GM21619 (cell line): ENCODE measurements at regions not wholly inside any gene's neighbourhood (a gene's known extent, or its start where the extent isn't known, plus 50 kb on each side); places are given as distances from the start of the nearest gene placed in this dataset.

Source experiments
- ATAC-seq: cut with Tn5 transposase; IDR thresholded peaks from one replicate; pipeline ENCODE4 v1.9.1; 2021; ENCODE audit not compliant: unreplicated experiment

DNA sequence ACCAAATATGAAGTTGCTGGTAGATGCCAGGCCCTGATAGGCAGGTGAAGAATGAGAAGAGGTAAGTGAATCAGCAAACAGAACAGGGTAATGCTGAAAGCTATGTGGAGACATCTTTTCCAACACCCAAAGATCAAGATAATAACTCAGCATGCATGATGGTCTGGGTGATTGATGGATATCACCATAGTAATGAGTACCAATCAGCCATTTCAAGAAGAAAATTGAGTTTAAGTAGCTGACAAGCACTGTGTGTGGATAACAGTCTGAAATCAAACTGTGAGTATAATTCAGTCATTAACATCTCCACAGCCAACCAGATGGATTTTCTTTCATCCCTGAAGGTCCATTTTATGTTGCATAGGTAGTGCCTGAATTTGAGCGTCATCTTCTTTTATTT is 289.6 kb upstream of the SMIM31 start:
- no peak for ATAC-seq

DNA sequence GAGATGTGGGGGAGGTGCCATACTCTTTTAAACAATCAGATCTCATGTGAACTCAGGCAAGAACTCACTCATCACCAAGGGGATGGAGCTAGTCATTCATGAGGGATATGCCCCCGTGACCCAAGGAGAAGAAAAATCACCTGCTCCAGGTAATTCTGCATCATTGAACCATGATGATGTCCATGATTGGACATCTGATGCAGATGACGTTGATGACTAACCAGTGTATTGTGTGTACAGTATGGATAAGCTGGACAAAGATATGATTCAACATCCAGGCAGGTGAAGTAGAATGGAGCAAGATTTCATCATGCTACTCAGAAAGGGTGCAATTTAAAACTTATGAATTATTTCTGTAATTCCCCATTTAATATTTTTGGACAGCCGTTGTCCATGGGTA is 286.4 kb upstream of the SMIM31 start:
- no peak for ATAC-seq

DNA sequence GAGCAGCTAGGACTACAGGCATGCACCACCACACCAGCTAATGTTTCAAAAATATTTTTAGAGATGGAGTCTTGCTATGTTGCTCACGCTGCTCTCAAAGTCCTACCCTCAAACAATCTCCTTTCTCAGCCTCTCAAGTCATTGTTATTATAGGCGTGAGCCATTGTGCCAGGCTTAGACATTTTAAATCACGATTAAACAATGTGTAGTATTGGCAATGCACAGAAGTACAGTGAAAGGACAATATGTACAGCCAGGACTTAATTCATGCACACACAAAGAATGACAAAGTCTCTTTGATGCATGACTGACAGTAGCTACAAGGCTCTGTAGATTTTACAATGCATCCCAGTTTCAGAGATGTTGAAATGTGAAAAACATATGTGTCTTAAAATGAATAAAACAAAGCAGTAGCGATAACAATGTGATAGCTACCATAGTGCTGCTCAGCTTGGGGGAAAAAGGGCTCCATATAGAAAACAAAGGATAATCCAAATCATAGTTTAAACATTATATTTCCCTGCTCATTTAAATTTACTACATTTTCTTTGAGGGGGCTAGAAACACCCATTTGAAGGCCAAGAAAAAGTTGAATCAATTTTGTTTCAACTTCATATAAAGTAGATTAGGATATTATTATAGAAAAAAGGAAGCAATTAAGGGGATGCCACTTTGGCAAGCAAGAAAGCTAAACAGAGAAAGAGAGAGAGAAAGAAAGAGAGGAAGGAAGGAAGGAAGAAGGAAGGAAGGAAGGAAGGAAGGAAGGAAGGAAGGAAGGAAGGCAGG is 272.4 kb upstream of the SMIM31 start:
- ATAC-seq = no peak

DNA sequence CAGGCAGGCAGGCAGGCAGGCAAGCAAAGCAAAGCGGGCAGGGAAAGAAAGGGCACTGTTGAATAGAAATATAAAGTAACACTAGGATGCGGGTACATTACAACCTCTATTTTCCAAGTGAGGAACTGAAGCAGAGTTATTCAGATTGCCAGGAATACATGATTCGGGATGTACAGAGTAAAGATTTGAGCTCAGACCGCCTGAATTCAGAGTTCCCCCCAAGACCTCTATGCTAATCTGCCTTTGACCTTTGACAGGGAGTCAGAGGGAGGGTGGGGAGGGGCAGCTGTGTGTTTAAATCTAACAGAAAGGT is 271.9 kb upstream of the SMIM31 start:
- ATAC-seq = no peak

DNA sequence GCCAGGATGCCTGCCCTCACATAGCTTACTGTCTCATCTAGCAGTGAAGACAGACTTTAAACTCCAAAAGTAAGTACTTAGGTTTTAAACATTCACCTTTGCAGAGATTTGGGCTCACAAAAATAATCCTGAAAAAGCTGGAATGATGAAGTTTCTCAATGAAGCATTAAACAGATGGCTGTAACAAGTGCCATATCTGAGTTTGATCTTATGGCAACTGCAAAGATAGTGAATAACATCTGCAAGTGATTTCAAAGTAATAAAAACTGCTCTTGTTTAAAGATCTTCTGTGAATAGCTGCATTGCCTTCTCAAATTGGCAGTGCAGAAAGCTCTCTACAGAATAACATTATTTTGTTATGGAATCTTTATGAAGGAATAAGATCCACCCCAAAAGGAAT is 271.2 kb upstream of the SMIM31 start:
- no peak for ATAC-seq

DNA sequence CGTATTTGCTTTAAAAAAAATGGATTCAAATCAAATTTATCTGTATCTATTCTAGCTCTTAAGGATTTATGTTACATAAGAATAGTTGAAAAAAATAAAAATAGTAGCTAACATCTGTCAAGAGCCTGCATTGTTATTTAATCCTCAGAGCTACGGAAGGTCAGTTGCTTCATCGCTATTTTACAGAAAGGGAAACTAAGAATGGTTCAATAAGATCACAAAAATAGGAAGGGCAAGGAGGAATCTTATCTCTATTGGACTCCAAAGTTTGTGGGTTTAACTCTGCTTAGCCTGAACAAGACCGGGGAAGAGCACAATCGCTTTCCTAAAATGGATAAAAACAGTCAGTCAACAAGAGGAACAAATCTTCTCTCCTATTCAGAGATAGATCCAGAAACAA is 270.2 kb upstream of the SMIM31 start:
- ATAC-seq = no peak

DNA sequence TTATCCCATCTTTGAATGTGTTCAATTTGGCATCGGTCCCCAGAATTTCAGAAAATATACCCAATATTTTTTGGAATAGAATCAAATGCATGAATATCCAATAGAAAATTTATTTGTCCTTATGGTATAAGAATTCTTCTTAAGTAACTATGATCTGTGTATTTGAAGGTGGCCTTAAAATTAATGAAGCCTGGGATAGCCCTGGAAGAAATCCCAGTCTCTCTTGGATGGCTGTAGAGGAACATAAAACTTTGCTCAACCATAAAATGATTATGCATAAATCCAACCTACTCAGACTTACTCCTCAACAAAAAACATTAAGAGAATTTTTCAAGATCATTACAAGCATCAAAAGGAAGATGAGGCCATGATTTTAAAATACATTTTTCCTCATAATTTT is 269.4 kb upstream of the SMIM31 start:
- no peak for ATAC-seq

DNA sequence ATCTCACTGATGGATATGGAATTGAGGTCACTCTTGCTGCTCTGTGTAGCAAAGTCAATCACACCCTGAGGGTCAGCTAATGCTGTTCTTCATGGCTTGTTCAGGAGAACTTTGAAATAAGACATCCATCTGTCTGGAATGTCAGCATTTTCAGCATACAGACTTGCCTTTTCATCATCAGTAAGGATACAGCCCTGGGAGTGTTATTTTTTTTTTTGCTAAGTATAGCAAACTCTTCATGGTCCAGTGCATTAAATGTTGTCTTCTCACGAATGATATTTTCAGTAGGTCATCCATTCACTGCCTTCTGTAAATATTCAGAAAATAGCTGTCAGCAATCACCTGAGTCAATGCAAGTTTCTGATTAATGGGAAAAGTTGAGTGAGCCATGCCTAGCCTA is 268.8 kb upstream of the SMIM31 start:
- no peak for ATAC-seq

DNA sequence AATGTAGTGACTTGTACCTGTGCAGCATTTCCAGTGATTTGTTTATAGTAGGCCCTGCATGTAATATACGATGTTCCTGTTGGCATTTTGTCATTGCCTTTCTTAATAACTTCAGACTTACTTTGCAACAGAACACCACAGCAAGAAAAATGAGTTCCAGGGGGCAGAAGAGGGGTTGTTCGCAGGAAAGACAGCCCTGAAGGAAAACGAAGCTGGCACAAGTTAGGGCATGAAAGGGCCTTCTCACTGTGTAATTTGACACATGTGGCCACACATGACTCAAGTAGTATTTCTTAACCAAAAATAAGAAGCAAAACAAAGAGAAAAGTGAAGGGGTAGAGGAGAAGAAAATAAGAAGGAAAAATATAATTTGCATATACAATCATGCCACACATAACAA is 265.8 kb upstream of the SMIM31 start:
- no peak for ATAC-seq

DNA sequence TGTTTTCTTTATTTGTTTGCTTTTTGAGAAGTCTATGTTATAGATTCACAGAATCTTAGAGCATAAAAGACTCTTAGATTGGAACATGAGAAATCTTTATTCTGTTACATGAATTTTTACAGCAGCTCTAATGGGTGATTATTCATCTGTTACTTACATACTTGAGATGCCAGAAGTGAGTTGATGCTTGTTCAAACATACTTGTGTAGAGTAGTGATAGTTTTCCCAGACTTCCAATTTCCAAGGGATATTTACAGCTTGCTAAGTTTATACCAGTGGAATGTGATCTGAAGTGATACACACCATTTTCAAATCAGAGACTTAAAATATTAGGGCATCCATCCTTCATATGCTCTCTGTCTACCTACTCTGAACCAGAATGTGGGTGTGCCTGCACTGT is 252.9 kb upstream of the SMIM31 start:
- ATAC-seq = no peak

DNA sequence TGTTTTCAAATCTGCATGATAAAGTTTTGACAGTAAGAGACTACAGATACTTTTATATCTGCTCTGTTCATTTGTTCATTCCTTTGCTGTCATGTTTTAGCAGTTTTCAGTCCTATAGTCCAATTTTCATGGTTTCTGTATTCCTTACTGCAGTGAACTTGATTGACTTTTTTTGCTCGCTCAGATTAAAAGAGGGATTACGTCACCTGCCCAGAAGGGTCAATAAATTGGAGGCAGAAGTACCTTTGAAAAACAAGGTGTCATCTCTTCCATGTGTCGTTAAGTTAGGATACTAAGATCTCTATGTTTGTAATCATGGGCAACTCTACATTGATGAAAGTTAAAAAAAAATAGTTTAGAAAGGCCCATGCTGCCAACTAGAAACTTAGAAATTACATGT is 250.1 kb upstream of the SMIM31 start:
- no peak for ATAC-seq

DNA sequence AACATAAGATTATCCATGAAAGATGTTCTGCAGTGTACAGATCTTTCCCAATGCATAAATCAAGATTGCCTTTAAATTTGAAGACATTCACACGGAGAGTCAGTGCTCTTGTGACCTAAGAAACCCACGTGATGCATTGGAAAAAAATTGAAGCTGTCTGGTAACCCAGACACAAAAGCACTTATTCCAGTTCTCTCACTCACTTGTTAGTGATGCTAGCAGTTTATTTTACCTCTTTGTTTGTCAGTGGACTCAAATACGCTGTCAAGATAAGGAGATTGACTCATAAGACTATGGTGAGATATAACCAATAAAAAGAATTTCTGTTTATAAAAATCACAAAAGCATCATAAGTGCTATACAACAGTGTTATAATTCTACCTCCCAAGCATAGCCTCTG is 245.8 kb upstream of the SMIM31 start:
- no peak for ATAC-seq

DNA sequence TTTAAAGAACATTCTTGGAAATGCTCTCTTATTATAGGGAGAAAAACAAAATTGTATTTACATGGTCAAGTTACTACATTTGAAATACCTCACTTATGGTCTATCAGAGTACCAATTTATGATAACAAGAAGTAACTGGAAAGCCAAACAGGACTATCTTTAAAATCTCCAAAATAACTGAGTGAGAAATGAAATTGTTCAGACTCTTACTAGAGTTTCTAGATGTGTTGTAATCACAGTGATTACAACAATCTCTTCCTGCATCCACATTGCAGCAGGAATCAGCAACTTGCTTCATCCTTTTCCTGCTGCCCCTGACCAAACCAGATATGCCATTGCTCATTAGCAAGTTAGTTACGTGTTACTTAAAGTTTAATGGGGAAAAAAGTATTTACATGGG is 245.2 kb upstream of the SMIM31 start:
- ATAC-seq = no peak

DNA sequence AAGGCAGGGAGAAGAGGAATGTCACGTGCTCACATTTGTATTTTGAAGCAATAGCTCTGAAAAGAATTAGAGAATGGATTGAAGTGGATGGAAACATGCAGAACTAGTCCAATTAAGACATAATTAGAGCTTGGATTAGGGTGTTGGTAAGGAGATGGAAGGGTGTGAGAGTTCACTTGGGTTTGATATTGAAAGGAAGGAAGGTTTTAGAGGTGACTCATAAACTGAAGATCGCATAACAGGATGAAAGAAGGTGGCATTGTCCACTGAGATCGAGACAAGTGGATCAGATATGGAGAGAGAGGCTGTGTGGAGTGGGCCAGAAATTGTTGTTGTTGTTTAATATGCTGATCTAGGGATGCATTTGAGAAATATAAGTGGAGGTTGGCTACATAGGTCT is 244.0 kb upstream of the SMIM31 start:
- no peak for ATAC-seq

DNA sequence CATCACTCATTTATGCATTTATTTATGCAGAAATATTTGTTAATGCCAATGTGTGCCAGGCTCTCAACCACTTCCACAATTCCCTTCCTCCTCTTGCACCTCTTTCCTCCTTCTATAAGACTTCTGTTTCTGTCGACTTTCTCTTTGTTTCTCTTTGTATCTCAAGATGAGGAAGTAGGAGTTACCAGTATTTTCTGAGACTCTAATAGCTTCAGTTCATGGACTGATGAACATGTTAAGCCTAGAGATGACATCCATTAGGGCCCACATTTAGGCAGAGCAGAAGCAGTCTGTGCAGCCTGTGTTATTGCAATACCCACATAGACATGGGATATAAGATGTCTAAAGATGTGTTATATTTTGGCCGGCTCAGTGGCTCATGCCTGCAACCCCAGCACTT is 241.8 kb upstream of the SMIM31 start:
- no peak for ATAC-seq

DNA sequence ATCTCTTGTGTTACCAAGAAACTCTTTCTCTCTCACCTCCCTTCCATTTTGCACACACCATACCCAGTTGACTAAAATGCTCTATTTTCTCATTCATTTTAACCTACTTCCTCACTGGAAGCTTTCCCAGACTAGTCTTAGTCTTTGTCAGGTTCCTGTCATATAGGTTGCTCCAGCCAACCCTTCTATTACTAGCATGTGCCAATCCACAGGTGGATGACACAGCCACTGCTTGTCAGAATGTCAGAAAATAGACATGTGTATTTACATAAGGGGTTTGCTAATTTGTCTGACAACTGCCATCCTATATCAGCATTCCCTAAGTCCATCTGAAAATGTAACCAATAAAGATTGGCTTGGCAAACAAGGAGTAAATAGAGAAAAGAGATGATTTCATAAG is 239.2 kb upstream of the SMIM31 start:
- no peak for ATAC-seq

DNA sequence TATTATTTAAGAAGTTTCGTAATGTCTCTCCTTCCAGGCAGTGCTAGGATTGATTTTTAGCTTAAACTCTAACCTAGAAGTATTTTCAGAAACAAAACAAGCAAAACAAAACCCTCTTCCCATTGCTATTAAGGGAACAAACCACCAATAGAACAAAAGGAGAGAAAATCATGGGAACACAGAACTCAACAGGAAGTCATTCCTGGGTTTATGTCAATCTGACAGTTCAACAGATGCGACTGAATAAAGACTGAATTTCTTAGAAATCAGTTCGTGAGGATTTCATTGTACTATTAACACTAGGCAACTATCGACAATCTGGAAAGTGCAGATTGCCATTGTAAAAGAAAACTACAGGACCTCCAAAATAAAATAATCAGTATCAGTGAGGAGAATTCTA is 229.1 kb upstream of the SMIM31 start:
- no peak for ATAC-seq

DNA sequence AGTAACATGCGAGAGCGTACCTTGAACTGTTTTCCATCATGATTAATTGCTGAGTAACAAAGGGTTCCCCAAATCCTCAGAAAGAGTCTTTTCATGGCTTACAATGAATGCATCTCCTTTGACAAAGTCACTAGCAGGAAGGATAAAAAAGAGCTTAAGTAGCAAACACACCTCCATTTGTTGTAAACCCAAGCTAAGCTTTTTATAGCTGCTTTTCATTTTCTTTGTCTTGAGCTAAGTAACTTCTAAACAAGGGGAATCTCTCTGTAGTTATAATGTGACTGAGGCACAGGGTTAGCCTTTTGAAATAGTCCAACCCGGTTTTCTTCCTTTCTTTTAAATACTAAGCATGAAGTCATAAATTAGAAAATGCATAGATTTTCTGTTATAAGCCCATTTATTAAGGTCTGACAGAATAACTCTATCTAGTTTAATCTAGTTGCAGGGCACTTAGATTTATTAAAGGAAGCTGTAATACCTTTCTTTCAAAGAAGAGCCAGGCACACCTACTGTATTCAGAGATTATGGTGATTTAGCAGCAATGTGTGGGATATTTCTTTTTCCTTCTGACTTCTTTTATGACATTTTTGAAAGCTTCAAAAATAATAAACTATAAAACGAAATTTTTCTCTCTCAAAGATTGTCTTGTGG is 226.9 kb upstream of the SMIM31 start:
- no peak for ATAC-seq

DNA sequence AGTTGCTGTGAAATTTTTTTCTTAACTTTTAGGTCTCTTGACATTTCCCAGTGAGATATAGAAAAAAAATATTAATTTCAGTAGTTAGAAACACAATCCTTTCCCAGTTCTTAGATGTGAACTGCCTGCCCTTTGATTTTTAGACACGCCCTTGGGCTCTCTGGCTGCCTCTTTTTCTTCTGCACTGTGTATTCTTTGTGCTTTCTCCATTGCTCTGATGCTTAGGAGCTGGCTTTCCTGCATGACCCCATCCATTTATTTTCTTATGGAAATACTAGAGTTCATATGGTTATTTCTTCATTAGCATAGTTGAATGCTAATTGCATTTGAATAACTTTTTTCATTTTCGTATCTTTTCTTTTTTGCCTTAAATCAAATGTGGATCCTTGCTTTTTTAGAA is 224.9 kb upstream of the SMIM31 start:
- ATAC-seq = no peak

DNA sequence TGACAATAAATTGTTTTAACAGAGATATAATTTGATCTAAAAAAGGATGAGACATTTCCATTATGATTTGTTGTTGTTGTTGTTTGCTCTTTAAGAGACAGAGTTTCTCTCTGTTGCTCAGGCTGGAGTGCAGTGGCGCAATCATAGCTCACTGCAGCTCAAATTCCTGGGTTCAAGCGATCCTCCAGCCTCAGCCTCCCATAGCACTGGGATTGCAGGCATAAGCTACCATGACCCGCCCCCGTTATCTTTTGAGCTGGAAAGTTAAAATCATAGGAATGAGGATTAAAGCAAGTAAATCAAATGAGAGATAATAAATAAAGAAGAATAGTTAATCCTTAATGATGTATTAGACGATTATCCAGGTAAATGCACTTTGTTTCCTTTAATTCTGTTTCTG is 224.4 kb upstream of the SMIM31 start:
- ATAC-seq = no peak

DNA sequence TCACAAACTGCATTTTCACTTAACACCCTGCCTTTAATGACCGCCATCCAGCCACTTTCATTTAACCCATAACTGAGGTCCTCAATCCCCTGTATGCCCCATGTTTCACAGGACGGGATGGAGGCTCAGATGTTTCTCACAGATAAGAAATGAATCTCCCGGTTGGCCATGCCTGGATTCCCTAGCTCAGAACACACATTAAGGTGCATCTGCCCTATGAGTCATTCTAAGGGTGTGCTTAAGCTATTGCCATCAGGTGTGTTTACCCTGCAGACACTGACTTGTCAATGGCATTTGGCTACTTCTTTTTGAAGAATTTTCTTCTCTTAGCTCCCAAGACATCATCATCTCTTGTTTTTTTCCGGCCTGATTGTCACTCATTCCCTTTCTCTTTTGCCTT is 222.6 kb upstream of the SMIM31 start:
- no peak for ATAC-seq

DNA sequence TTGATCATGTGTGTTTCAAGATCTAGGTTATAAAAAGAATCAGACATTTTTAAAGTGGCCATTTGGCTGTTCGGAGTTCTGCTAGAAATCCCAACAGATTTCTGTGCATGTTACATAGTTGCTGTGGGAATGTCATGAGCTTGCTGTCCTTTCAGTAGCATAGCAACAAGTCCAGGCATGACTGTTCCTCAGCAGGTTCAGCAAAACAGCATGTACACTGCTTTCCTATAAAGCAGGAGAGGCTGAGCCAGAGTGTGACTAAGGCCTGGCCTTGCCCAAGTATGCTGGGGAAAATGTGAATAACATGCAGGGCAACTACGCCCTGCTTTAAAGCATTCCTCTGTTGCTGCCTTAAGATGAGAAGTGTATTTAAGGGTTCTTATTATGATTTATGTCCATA is 217.1 kb upstream of the SMIM31 start:
- ATAC-seq = no peak

DNA sequence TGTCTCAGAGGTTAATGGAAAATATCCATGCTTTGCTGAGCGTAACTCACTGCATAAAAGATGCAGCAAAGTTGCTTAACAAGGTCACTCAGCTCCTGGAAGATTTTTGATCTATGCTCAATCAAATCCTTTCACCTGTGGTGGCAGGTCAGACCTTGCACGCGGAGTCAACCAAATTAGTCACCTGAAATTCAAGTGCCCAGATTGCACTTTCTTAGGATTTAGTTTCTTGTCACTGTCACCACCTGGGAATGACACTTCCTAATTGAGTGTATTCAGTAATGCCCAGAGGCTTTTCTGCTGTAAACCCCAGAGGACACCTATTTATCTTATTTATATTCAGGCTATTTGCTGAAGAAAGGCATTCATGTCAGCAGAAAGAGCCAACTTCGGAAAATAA is 215.8 kb upstream of the SMIM31 start:
- no peak for ATAC-seq
